Neutrophil (primary cell): ENCODE measurements at regions not wholly inside any gene's neighbourhood (a gene's known extent, or its start where the extent isn't known, plus 50 kb on each side); places are given as distances from the start of the nearest gene placed in this dataset.

ENCODE experiments used
- H3K27ac ChIP-seq: fragments of 200-600 bp; sonication (generic); 2 replicates; pipeline ENCODE4 v1.5.1; 2016; ENCODE audit warnings: mild to moderate bottlenecking, moderate library complexity
- H3K27me3 ChIP-seq: fragments of 200-600 bp; sonication (generic); 2 replicates; pipeline ENCODE4 v1.6.0; 2016; ENCODE audit warnings: mild to moderate bottlenecking
- H3K36me3 ChIP-seq: fragments of 200-600 bp; sonication (generic); 2 replicates; pipeline ENCODE4 v1.5.1; 2017
- H3K4me1 ChIP-seq, 2 experiments: fragments of 200-600 bp in 1 of 2; sonication (generic) in 1 of 2; 1 replicate in 1 of 2; 2 replicates in 1 of 2; pipeline versions ENCODE4 v1.5.1 to v1.6.1; 2013 to 2016; ENCODE audit warnings: low read depth in 1 of 2, low read length in 1 of 2, mild to moderate bottlenecking in 1 of 2, moderate library complexity in 1 of 2; ENCODE audit not compliant: control insufficient read depth in 1 of 2, insufficient read depth in 1 of 2
- H3K4me3 ChIP-seq, 2 experiments: fragments of 200-600 bp in 1 of 2; sonication (generic) in 1 of 2; 1 replicate in 1 of 2; 2 replicates in 1 of 2; pipeline ENCODE4 v1.5.1; 2013 to 2016; ENCODE audit warnings: low read depth in 1 of 2, low read length in 1 of 2, mild to moderate bottlenecking in 1 of 2, moderate library complexity in 1 of 2
- H3K9me3 ChIP-seq: fragments of 200-600 bp; sonication (generic); 2 replicates; pipeline ENCODE4 v1.5.1; 2016
- TF ChIP-seq, protein P1 (sequence below): fragments of 200-600 bp; sonication (generic); IDR thresholded peaks from 2 replicates; pipeline ENCODE4 v1.5.1; 2016; ENCODE audit warnings: antibody characterized with exemption

- H3K27me3 ChIP-seq, result no peaks in the 10 kb centered on the region
- H3K36me3 ChIP-seq, result no peaks in the 10 kb centered on the region
- no peaks in the 10 kb centered on the region for H3K9me3 ChIP-seq
- H3K4me3 ChIP-seq, result no peak overlapping the region
- no peak overlapping the region for H3K27ac ChIP-seq
- no peaks in the 10 kb centered on the region for H3K4me1 ChIP-seq
- TF ChIP-seq, protein P1, sequence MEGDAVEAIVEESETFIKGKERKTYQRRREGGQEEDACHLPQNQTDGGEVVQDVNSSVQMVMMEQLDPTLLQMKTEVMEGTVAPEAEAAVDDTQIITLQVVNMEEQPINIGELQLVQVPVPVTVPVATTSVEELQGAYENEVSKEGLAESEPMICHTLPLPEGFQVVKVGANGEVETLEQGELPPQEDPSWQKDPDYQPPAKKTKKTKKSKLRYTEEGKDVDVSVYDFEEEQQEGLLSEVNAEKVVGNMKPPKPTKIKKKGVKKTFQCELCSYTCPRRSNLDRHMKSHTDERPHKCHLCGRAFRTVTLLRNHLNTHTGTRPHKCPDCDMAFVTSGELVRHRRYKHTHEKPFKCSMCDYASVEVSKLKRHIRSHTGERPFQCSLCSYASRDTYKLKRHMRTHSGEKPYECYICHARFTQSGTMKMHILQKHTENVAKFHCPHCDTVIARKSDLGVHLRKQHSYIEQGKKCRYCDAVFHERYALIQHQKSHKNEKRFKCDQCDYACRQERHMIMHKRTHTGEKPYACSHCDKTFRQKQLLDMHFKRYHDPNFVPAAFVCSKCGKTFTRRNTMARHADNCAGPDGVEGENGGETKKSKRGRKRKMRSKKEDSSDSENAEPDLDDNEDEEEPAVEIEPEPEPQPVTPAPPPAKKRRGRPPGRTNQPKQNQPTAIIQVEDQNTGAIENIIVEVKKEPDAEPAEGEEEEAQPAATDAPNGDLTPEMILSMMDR, result no peak
Measured at GRCh38 chr7:67525588-67525987, 529.0 kb downstream of the TYW1 start.

GRCh38 chr7:67535241-67535989, 538.8 kb downstream of the TYW1 start:
- Histone ChIP-seq H3K36me3 (no peaks in the 10 kb centered on the region), H3K9me3 (no peaks in the 10 kb centered on the region), H3K4me3 (no peak overlapping the region), H3K4me1 (no peaks in the 10 kb centered on the region), H3K27me3 (no peaks in the 10 kb centered on the region), H3K27ac (no peak overlapping the region)
- TF ChIP-seq, protein P1, result no peak

GRCh38 chr7:67542916-67543315, 546.3 kb downstream of the TYW1 start:
- no peaks in the 10 kb centered on the region for H3K4me1 ChIP-seq

GRCh38 chr7:67547183-67547907, 550.7 kb downstream of the TYW1 start:
- H3K36me3 ChIP-seq, result no peaks in the 10 kb centered on the region
- no peak overlapping the region for H3K4me3 ChIP-seq
- TF ChIP-seq, protein P1, result no peak

More at GRCh38 chr7:67542916-67543315, 546.3 kb downstream of the TYW1 start:
- Histone ChIP-seq H3K36me3 (no peaks in the 10 kb centered on the region), H3K9me3 (no peaks in the 10 kb centered on the region), H3K27me3 (no peaks in the 10 kb centered on the region), H3K4me3 (no peak overlapping the region), H3K27ac (no peak overlapping the region)
- TF ChIP-seq, protein P1, result no peak

DNA sequence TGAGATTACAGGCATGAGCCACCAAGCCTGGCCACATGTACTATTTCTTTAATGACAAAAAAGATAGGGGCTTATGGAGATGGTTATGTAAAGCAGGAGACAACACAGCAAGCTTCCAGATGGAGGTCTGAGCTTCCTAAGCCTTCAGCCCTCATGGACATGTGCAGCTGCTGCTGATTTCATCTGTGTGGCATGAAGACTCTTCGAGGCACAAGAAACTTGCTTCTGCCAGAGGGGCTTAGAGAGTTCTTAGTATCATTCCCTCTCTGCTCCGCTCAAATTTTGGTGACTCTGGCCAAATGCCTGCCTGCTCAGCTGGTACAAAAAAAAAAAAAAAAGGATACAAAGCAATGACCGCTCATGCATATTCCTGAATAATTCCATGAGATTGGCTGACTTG, 552.5 kb downstream of the TYW1 start:
- TF ChIP-seq, protein P1, result no peak
- Histone ChIP-seq H3K36me3 (no peaks in the 10 kb centered on the region), H3K27ac (no peak overlapping the region)

More at GRCh38 chr7:67547183-67547907, 550.7 kb downstream of the TYW1 start:
- Histone ChIP-seq H3K27me3 (no peaks in the 10 kb centered on the region), H3K4me1 (no peaks in the 10 kb centered on the region), H3K27ac (no peak overlapping the region), H3K9me3 (no peaks in the 10 kb centered on the region)

More for the DNA sequence above, 552.5 kb downstream of the TYW1 start:
- H3K4me1 ChIP-seq, result no peaks in the 10 kb centered on the region
- no peak overlapping the region for H3K4me3 ChIP-seq
- H3K9me3 ChIP-seq, result no peaks in the 10 kb centered on the region
- H3K27me3 ChIP-seq, result no peaks in the 10 kb centered on the region
